Fibroblast of lung (primary cell): ENCODE measurements at regions not wholly inside any gene's neighbourhood (a gene's known extent, or its start where the extent isn't known, plus 50 kb on each side); places are given as distances from the start of the nearest gene placed in this dataset.

Experiments used
- EZH2 ChIP-seq: IDR thresholded peaks from 2 replicates; pipeline ENCODE4 v1.5.1; 2012; ENCODE audit warnings: low read length, control low read depth, mild to moderate bottlenecking; ENCODE audit errors: missing control alignments
- TF ChIP-seq, protein P1 (sequence below), 2 donors: IDR thresholded peaks in 1 of 2; conservative IDR thresholded peaks in 1 of 2; 1 replicate in 1 of 2; 2 replicates in 1 of 2; pipeline ENCODE4 v1.5.1; 2011 to 2012; ENCODE audit warnings: low read length in 2 of 2, control low read depth in 1 of 2, inconsistent platforms in 1 of 2, low read depth in 1 of 2, mild to moderate bottlenecking in 1 of 2

DNA sequence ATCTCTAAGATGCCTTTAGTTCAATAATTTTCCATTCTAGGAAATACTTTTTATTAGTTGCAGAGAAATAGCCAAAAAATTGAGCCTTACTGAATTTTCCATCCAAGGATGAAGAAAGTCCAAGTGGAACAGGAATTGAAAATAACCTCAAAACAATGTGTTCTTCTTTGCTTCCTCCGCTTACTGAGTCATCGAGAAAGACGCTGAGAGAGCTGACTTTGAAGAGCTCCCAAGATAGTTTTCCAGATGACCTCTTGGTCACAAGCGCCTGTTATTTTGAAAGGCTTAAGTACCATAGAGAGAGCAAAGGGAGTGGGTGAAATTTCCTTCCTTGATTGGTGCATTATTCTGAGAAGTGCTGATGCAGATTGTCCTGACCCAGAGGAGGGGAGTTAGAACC lies 253.5 kb upstream of the ATP10B start:
- TF ChIP-seq, protein P1, sequence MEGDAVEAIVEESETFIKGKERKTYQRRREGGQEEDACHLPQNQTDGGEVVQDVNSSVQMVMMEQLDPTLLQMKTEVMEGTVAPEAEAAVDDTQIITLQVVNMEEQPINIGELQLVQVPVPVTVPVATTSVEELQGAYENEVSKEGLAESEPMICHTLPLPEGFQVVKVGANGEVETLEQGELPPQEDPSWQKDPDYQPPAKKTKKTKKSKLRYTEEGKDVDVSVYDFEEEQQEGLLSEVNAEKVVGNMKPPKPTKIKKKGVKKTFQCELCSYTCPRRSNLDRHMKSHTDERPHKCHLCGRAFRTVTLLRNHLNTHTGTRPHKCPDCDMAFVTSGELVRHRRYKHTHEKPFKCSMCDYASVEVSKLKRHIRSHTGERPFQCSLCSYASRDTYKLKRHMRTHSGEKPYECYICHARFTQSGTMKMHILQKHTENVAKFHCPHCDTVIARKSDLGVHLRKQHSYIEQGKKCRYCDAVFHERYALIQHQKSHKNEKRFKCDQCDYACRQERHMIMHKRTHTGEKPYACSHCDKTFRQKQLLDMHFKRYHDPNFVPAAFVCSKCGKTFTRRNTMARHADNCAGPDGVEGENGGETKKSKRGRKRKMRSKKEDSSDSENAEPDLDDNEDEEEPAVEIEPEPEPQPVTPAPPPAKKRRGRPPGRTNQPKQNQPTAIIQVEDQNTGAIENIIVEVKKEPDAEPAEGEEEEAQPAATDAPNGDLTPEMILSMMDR (conservative IDR thresholded peaks at IDR 0.05 in 1 of 2, IDR thresholded peaks at IDR 0.05 in 1 of 2; ENCODE audit: low read depth in 1 of 2, low read length in 2 of 2): no peak
- no peak for TF ChIP-seq EZH2
